ENCODE measurements at regions not wholly inside any gene's neighbourhood (a gene's known extent, or its start where the extent isn't known, plus 50 kb on each side); places are given as distances from the start of the nearest gene placed in this dataset.

GRCh38 chr10:107611115-107611514, 446.6 kb upstream of the SORCS1 start (continued):
- TF ChIP-seq KDM1A (IDR thresholded peaks at IDR 0.05; ENCODE audit: borderline replicate concordance, low read length) = no peak
